Lung (tissue), 11 donors: ENCODE measurements at regions not wholly inside any gene's neighbourhood (a gene's known extent, or its start where the extent isn't known, plus 50 kb on each side); places are given as distances from the start of the nearest gene placed in this dataset.
A peak's percentile ranks its signal among the peaks of the same experiment; 100 is the strongest.

ENCODE experiments used
- ATAC-seq: fragments of 200-7000 bp; cut with Tn5 transposase; one replicate; pipeline ENCODE4 v1.9.1; 2020; ENCODE audit warnings: moderate number of reproducible peaks; ENCODE audit not compliant: insufficient read depth, low FRiP score
- DNase-seq, 3 donors: peaks; one replicate each; pipeline ENCODE4 v3.0.0-alpha.2; 2013 to 2017
- H3K27ac ChIP-seq, 2 donors: one replicate each; pipeline ENCODE4 v1.5.1; 2013; ENCODE audit warnings: mild to moderate bottlenecking in 2 of 2, moderate library complexity in 2 of 2, control low read depth in 1 of 2, inconsistent platforms in 1 of 2, low read depth in 1 of 2, low read length in 1 of 2
- H3K27me3 ChIP-seq, 3 donors: one replicate each; pipeline ENCODE4 v1.5.1; 2013; ENCODE audit warnings: low read length in 2 of 3; ENCODE audit not compliant: control insufficient read depth in 3 of 3, insufficient read depth in 3 of 3
- H3K36me3 ChIP-seq, 4 donors: one replicate each; pipeline ENCODE4 v1.5.1; 2013; ENCODE audit warnings: low read length in 4 of 4, mild to moderate bottlenecking in 1 of 4, moderate library complexity in 1 of 4; ENCODE audit not compliant: control insufficient read depth in 4 of 4, insufficient read depth in 4 of 4
- H3K4me1 ChIP-seq, 5 donors: one replicate each; pipeline ENCODE4 v1.5.1; 2013; ENCODE audit warnings: low read length in 5 of 5, mild to moderate bottlenecking in 2 of 5, moderate library complexity in 1 of 5; ENCODE audit not compliant: control insufficient read depth in 5 of 5, insufficient read depth in 5 of 5
- H3K4me3 ChIP-seq: one replicate; pipeline ENCODE4 v1.5.1; 2013; ENCODE audit warnings: mild to moderate bottlenecking, control low read depth, moderate library complexity
- H3K9ac ChIP-seq, 2 donors: one replicate each; pipeline ENCODE4 v1.5.1; 2013; ENCODE audit warnings: low read length in 2 of 2, control low read depth in 1 of 2; ENCODE audit not compliant: insufficient read depth in 1 of 2
- H3K9me3 ChIP-seq, 4 donors: one replicate each; pipeline ENCODE4 v1.5.1; 2013; ENCODE audit warnings: low read length in 3 of 4, mild to moderate bottlenecking in 1 of 4, moderate library complexity in 1 of 4; ENCODE audit not compliant: control insufficient read depth in 4 of 4, insufficient read depth in 3 of 4
- CTCF ChIP-seq: IDR thresholded peaks from 2 replicates; pipeline ENCODE4 v1.5.1; 2012; ENCODE audit warnings: mild to moderate bottlenecking; ENCODE audit errors: control extremely low read depth, extremely low read depth
- WGBS, 2 donors: extraction: QIAGEN DNeasy Blood & Tissue Kit; methylation state at CpG; one replicate each; pipeline ENCODE4 v1.1.7; 2013; 5-methylcytosine and 5-hydroxymethylcytosine counted together
- donor health status: control.
- donor health status: control.
- donor health status: Bipolar disorder and iron deficiency.
- donor health status: healthy.
- donor health status: DM: yes; HTN: yes; CAD: no.

GRCh38 chr6:132130626-132131298 lies 179.6 kb upstream of the CCN2 start:
- Histone ChIP-seq H3K36me3 (no peaks in the 10 kb centered on the region), H3K27me3 (no peaks in the 10 kb centered on the region), H3K27ac (peak overlapping the region; percentile 64 to 83), H3K9me3 (no peaks in the 10 kb centered on the region), H3K9ac (no peak overlapping the region), H3K4me1 (peaks cover 0 to 9% (median 6%) of the 10 kb centered on the region in 5 donors), H3K4me3 (no peak overlapping the region)
- 38 to 53% methylated on average over 10 of the region's 10 CpGs for WGBS, 2 donors
- DNase-seq (peak; percentile 58 to 82 (median 80)), ATAC-seq (no peak)
- no peak for TF ChIP-seq CTCF

- H3K27ac ChIP-seq, result no peak overlapping the region
- ATAC-seq (no peak), DNase-seq (peak in 2 of 3 donors; percentile 12 to 22)
- H3K9ac ChIP-seq, result no peak overlapping the region
- peaks cover 0 to 9% (median 6%) of the 10 kb centered on the region in 5 donors for H3K4me1 ChIP-seq
- H3K27me3 ChIP-seq, result no peaks in the 10 kb centered on the region
- H3K4me3 ChIP-seq, result no peak overlapping the region
- H3K36me3 ChIP-seq, result no peaks in the 10 kb centered on the region
- H3K9me3 ChIP-seq, result no peaks in the 10 kb centered on the region
- no peak for TF ChIP-seq CTCF
- WGBS, 2 donors, result 84 to 95% methylated on average over 1 of the region's 1 CpG
These were observed 177.3 kb upstream of the CCN2 start for GRCh38 chr6:132128424-132128823.

- TF ChIP-seq CTCF, result no peak
- Histone ChIP-seq H3K27me3 (no peaks in the 10 kb centered on the region), H3K4me3 (no peak overlapping the region), H3K36me3 (no peaks in the 10 kb centered on the region), H3K4me1 (peaks cover 0 to 6% (median 5%) of the 10 kb centered on the region in 5 donors), H3K9ac (no peak overlapping the region), H3K9me3 (no peaks in the 10 kb centered on the region), H3K27ac (no peak overlapping the region)
- 87 to 95% methylated on average over 2 of the region's 2 CpGs for WGBS, 2 donors
- ATAC-seq (no peak), DNase-seq (no peak)
These were observed 175.0 kb upstream of the CCN2 start for GRCh38 chr6:132126150-132126549.

GRCh38 chr6:132122871-132123270 lies 171.7 kb upstream of the CCN2 start:
- no peaks in the 10 kb centered on the region for H3K27me3 ChIP-seq
- no peaks in the 10 kb centered on the region for H3K9me3 ChIP-seq
- no peak overlapping the region for H3K9ac ChIP-seq
- H3K27ac ChIP-seq, result no peak overlapping the region
- 44 to 45% methylated on average over 4 of the region's 4 CpGs for WGBS, 2 donors
- no peak overlapping the region for H3K4me3 ChIP-seq
- DNase-seq, result peak in 2 of 3 donors; percentile 68 to 73
- peaks cover 0 to 6% (median 0%) of the 10 kb centered on the region in 5 donors for H3K4me1 ChIP-seq
- no peak for TF ChIP-seq CTCF
- no peaks in the 10 kb centered on the region for H3K36me3 ChIP-seq
- no peak for ATAC-seq
